GM10266 (cell line): ENCODE measurements at regions not wholly inside any gene's neighbourhood (a gene's known extent, or its start where the extent isn't known, plus 50 kb on each side); places are given as distances from the start of the nearest gene placed in this dataset.

ENCODE experiments used
- DNase-seq: peaks from one replicate; pipeline ENCODE4 v3.0.0; 2012; ENCODE audit errors: extremely low spot score
- CTCF ChIP-seq: IDR thresholded peaks from 2 replicates; pipeline ENCODE4 v1.5.1; 2012; ENCODE audit warnings: mild to moderate bottlenecking, low read depth; ENCODE audit not compliant: control insufficient read depth, insufficient read depth; ENCODE audit errors: missing control alignments

DNA sequence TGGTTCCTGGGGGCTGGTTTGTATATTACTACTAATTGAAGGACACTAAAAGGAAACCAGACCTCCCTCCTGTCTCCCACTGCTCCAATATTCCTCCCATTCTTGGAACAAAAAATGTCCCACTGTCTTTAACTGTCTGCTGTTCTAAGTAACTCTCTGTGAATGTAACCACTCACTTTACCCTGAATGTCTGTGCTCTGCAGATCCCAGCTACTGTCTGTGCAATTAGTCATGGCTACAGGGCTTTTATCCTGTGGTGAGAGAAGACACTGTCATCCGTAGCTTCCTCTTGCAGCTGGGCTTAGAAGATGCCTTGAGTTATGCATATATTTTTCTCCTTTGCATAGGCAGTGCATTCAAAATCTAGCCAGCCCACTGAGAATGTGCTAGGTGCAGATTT is 853.8 kb downstream of the CDH8 start:
- TF ChIP-seq CTCF = no peak
- no peak for DNase-seq

DNA sequence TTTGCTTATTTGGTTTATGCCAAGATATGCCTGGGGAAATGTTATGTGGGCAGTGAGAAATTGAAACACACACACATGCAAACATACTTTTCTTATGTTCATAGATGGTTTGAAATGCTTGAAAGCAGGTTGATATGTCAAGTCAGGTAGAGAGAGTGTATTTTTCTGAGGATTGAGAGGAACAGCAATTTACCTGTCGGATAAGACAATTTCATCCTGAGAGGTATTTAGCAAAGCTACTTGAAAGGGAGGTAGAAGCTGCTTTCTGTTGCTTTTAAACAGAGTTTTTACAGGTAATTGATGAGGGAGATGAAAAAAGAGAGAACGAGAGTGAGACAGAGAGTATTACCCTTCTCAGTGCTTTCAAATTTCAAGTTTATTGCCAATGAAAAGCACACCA is 854.3 kb downstream of the CDH8 start:
- no peak for TF ChIP-seq CTCF
- no peak for DNase-seq

GRCh38 chr16:61179561-61179960 is 856.7 kb downstream of the CDH8 start:
- no peak for TF ChIP-seq CTCF

DNA sequence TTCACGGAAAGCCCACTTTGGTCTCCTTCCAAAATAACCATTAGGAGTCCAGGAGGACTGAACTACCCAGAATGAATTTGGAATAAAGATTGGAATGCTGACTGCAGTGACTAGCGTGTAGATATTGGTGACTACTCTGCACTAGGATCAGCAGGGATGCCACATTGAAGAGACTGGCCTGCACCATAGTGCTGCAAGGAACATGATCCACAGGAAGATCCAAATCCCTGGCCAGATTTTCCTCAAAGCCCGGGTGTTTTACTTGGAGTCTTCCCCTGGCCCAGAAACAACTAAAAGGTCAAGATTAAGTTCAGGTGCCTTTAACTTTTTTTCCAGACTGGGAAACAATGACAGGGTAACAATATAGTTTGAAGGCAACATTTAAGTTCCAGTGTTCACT is 870.4 kb downstream of the CDH8 start:
- TF ChIP-seq CTCF = no peak
- no peak for DNase-seq

More at GRCh38 chr16:61179561-61179960, 856.7 kb downstream of the CDH8 start:
- DNase-seq = no peak

DNA sequence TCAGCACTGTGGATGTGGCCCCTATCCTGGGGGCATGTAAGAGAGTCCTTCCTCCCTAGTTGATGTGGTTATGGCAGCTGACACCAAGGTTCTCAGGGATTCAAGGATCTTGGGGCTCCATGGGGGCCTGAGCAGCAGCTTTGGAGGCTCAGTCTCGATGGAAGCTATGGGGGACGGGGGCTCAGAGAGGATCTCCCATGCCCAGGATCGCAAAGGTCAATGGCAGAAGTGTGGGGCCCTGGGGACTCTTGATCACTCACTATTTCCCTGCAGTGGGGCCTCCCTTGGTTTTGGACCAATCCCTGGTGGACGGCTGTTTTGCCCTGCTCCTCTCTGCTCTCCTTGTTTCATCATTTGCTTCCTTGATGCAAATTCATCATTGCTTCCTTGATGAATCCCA is 885.9 kb downstream of the CDH8 start:
- no peak for DNase-seq
- TF ChIP-seq CTCF = no peak

GRCh38 chr16:61149709-61150108 is 886.5 kb downstream of the CDH8 start:
- DNase-seq = no peak
- TF ChIP-seq CTCF = no peak

DNA sequence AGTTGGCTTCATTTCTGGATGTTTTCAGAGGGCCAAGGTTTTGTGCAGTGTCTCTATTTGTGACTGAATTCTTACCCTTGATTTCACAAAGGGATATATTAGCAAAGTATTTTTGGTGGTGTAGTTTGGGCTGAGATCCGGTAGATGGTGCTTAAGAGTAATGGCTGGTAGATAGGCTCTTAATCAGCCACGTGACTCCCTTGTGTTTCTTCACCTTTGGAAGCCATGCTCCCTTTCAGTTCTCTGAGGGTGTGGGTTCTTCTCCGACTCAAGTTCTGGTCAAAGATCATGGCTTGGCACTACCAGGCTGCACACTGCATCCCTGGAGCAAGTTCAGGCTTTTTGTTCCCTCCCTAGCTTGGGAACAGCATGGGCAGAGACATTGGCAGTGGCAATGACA is 887.3 kb downstream of the CDH8 start:
- TF ChIP-seq CTCF = no peak
- no peak for DNase-seq
